Smooth muscle cell (in vitro differentiated cells): ENCODE measurements at regions not wholly inside any gene's neighbourhood (a gene's known extent, or its start where the extent isn't known, plus 50 kb on each side); places are given as distances from the start of the nearest gene placed in this dataset.

Source experiments
- DNase-seq: peaks from one replicate; lab custom pipeline; 2025; ENCODE audit not compliant: unreplicated experiment; lab: John Stamatoyannopoulos, UW
- H2AFZ ChIP-seq: fragments of 200-600 bp; sonication (generic); 2 replicates; pipeline ENCODE4 v1.6.0; 2016; ENCODE audit warnings: antibody characterized with exemption, low read depth, mild to moderate bottlenecking
- H3F3A ChIP-seq: fragments of 200-600 bp; sonication (generic); 2 replicates; pipeline ENCODE4 v1.6.0; 2017; ENCODE audit warnings: antibody characterized with exemption, low read depth
- H3K27ac ChIP-seq: fragments of 200-600 bp; sonication (generic); 2 replicates; pipeline ENCODE4 v1.5.1; 2016; ENCODE audit warnings: low read depth, mild to moderate bottlenecking
- H3K27me3 ChIP-seq: fragments of 200-600 bp; sonication (generic); 2 replicates; pipeline ENCODE4 v1.6.1; 2016; ENCODE audit warnings: low read depth, mild to moderate bottlenecking
- H3K36me3 ChIP-seq: fragments of 200-600 bp; sonication (generic); 2 replicates; pipeline ENCODE4 v1.5.1; 2016; ENCODE audit warnings: low read depth
- H3K4me1 ChIP-seq: fragments of 200-600 bp; sonication (generic); 2 replicates; pipeline ENCODE4 v1.5.1; 2016; ENCODE audit warnings: low read depth
- H3K4me2 ChIP-seq: fragments of 200-600 bp; sonication (generic); 2 replicates; pipeline ENCODE4 v1.6.0; 2016; ENCODE audit warnings: mild to moderate bottlenecking
- H3K4me3 ChIP-seq: fragments of 200-600 bp; sonication (generic); 2 replicates; pipeline ENCODE4 v1.5.1; 2016; ENCODE audit warnings: mild to moderate bottlenecking
- H3K79me2 ChIP-seq: fragments of 200-600 bp; sonication (generic); 2 replicates; pipeline ENCODE4 v1.6.0; 2016; ENCODE audit warnings: low read depth, mild to moderate bottlenecking
- H3K9ac ChIP-seq: fragments of 200-600 bp; sonication (generic); 2 replicates; pipeline ENCODE4 v1.6.0; 2016; ENCODE audit warnings: low read depth
- H3K9me3 ChIP-seq: fragments of 200-600 bp; sonication (generic); replicated peaks from 2 replicates; pipeline ENCODE4 v1.5.1; 2016; ENCODE audit warnings: low read depth
- H4K20me1 ChIP-seq: fragments of 200-600 bp; sonication (generic); 2 replicates; pipeline ENCODE4 v1.6.0; 2016; ENCODE audit warnings: low read depth
- CTCF ChIP-seq: fragments of 200-600 bp; sonication (generic); IDR thresholded peaks from 2 replicates; pipeline ENCODE4 v1.5.1; 2017; ENCODE audit warnings: borderline replicate concordance, mild to moderate bottlenecking, antibody characterized with exemption; ENCODE audit not compliant: insufficient read depth, poor library complexity, severe bottlenecking
- WGBS: methylation state at CpG from one replicate; pipeline ENCODE4 v1.1.7; 2016; ENCODE audit warnings: low lambda C conversion rate; 5-methylcytosine and 5-hydroxymethylcytosine counted together

GRCh38 chr9:13661014-13661413 is 381.5 kb upstream of the MPDZ start:
- no peaks in the 10 kb centered on the region for H3F3A ChIP-seq
- H3K4me3 ChIP-seq = no peak overlapping the region
- no peaks in the 10 kb centered on the region for H3K4me1 ChIP-seq
- 96% methylated on average over 3 of the region's 3 CpGs for WGBS
- no peak overlapping the region for H3K27ac ChIP-seq
- no peak overlapping the region for H3K9ac ChIP-seq
- no peaks in the 10 kb centered on the region for H3K36me3 ChIP-seq
- no peaks in the 10 kb centered on the region for H4K20me1 ChIP-seq
- H3K4me2 ChIP-seq = no peak overlapping the region
- DNase-seq = no peak
- no peaks in the 10 kb centered on the region for H3K27me3 ChIP-seq
- H3K79me2 ChIP-seq = no peaks in the 10 kb centered on the region
- no peak overlapping the region for H2AFZ ChIP-seq
- no peaks in the 10 kb centered on the region for H3K9me3 ChIP-seq
- no peak for TF ChIP-seq CTCF

GRCh38 chr9:13651969-13652663 is 372.6 kb upstream of the MPDZ start:
- Histone ChIP-seq H2AFZ (no peak overlapping the region), H3K27me3 (no peaks in the 10 kb centered on the region), H3K36me3 (no peaks in the 10 kb centered on the region), H3K4me3 (no peak overlapping the region), H3F3A (no peaks in the 10 kb centered on the region), H3K9ac (no peak overlapping the region), H3K4me1 (no peaks in the 10 kb centered on the region), H3K27ac (no peak overlapping the region), H4K20me1 (no peaks in the 10 kb centered on the region), H3K4me2 (no peak overlapping the region), H3K79me2 (no peaks in the 10 kb centered on the region), H3K9me3 (no peaks in the 10 kb centered on the region)
- no peak for TF ChIP-seq CTCF
- 84% methylated on average over 6 of the region's 6 CpGs for WGBS
- DNase-seq = no peak

GRCh38 chr9:13651526-13651925 is 372.0 kb upstream of the MPDZ start:
- WGBS = 95% methylated on average over 8 of the region's 8 CpGs
- no peaks in the 10 kb centered on the region for H3K79me2 ChIP-seq
- no peaks in the 10 kb centered on the region for H3K36me3 ChIP-seq
- TF ChIP-seq CTCF = no peak
- no peak for DNase-seq
- H3K4me1 ChIP-seq = no peaks in the 10 kb centered on the region
- H3K9me3 ChIP-seq = no peaks in the 10 kb centered on the region
- H3K27me3 ChIP-seq = no peaks in the 10 kb centered on the region
- H2AFZ ChIP-seq = no peak overlapping the region
- no peaks in the 10 kb centered on the region for H4K20me1 ChIP-seq
- H3K4me3 ChIP-seq = no peak overlapping the region
- H3K27ac ChIP-seq = no peak overlapping the region
- H3K4me2 ChIP-seq = no peak overlapping the region
- H3F3A ChIP-seq = no peaks in the 10 kb centered on the region
- H3K9ac ChIP-seq = no peak overlapping the region

GRCh38 chr9:13648676-13649075 is 369.2 kb upstream of the MPDZ start:
- Histone ChIP-seq H3K4me1 (no peaks in the 10 kb centered on the region), H3K27me3 (no peaks in the 10 kb centered on the region), H3F3A (no peaks in the 10 kb centered on the region), H3K4me3 (no peak overlapping the region), H3K4me2 (no peak overlapping the region), H3K27ac (no peak overlapping the region), H3K79me2 (no peaks in the 10 kb centered on the region), H2AFZ (no peak overlapping the region), H4K20me1 (no peaks in the 10 kb centered on the region), H3K9me3 (no peaks in the 10 kb centered on the region), H3K36me3 (no peaks in the 10 kb centered on the region), H3K9ac (no peak overlapping the region)
- WGBS = 72% methylated on average over 3 of the region's 3 CpGs
- no peak for DNase-seq
- no peak for TF ChIP-seq CTCF
